ENCODE measurements at regions not wholly inside any gene's neighbourhood (a gene's known extent, or its start where the extent isn't known, plus 50 kb on each side); places are given as distances from the start of the nearest gene placed in this dataset.

DNA sequence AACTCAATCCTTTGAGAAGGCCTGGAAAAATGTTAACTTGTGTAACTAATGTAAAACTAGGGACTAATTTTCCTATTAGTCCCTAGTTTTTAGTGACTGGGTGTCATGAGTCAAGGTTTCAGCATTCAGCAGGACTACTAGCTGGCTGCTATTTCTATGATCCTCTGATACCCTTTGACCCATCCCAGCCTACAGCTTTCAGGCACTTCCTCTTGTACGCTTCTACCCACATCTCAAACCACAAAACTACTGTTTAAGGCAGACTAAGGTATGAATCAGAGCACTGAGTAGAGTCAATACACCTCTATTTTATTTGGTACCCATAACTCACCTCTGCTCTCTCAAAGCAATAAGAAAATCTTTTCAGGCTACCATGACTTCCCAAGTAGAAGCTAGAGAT lies 809.6 kb downstream of the PDHA2 start:
- TF ChIP-seq GLIS3 (CRISPR knock-in tag; IDR thresholded peaks at IDR 0.05) (no peak), TOX (CRISPR knock-in tag; IDR thresholded peaks at IDR 0.05; ENCODE audit: borderline replicate concordance) (no peak), ZC3H10 (CRISPR knock-in tag; IDR thresholded peaks at IDR 0.05) (no peak), TCF4 (CRISPR knock-in tag; IDR thresholded peaks at IDR 0.05; ENCODE audit: borderline replicate concordance) (no peak), SNAI2 (CRISPR knock-in tag; IDR thresholded peaks at IDR 0.05) (no peak)
- TF ChIP-seq, protein P1, sequence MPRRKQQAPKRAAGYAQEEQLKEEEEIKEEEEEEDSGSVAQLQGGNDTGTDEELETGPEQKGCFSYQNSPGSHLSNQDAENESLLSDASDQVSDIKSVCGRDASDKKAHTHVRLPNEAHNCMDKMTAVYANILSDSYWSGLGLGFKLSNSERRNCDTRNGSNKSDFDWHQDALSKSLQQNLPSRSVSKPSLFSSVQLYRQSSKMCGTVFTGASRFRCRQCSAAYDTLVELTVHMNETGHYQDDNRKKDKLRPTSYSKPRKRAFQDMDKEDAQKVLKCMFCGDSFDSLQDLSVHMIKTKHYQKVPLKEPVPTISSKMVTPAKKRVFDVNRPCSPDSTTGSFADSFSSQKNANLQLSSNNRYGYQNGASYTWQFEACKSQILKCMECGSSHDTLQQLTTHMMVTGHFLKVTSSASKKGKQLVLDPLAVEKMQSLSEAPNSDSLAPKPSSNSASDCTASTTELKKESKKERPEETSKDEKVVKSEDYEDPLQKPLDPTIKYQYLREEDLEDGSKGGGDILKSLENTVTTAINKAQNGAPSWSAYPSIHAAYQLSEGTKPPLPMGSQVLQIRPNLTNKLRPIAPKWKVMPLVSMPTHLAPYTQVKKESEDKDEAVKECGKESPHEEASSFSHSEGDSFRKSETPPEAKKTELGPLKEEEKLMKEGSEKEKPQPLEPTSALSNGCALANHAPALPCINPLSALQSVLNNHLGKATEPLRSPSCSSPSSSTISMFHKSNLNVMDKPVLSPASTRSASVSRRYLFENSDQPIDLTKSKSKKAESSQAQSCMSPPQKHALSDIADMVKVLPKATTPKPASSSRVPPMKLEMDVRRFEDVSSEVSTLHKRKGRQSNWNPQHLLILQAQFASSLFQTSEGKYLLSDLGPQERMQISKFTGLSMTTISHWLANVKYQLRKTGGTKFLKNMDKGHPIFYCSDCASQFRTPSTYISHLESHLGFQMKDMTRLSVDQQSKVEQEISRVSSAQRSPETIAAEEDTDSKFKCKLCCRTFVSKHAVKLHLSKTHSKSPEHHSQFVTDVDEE (CRISPR knock-in tag; IDR thresholded peaks at IDR 0.05): no peak
- TF ChIP-seq, protein P2, sequence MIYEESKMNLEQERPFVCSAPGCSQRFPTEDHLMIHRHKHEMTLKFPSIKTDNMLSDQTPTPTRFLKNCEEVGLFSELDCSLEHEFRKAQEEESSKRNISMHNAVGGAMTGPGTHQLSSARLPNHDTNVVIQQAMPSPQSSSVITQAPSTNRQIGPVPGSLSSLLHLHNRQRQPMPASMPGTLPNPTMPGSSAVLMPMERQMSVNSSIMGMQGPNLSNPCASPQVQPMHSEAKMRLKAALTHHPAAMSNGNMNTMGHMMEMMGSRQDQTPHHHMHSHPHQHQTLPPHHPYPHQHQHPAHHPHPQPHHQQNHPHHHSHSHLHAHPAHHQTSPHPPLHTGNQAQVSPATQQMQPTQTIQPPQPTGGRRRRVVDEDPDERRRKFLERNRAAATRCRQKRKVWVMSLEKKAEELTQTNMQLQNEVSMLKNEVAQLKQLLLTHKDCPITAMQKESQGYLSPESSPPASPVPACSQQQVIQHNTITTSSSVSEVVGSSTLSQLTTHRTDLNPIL (CRISPR knock-in tag; IDR thresholded peaks at IDR 0.05; ENCODE audit: low read depth): no peak
- TF ChIP-seq, protein P3, sequence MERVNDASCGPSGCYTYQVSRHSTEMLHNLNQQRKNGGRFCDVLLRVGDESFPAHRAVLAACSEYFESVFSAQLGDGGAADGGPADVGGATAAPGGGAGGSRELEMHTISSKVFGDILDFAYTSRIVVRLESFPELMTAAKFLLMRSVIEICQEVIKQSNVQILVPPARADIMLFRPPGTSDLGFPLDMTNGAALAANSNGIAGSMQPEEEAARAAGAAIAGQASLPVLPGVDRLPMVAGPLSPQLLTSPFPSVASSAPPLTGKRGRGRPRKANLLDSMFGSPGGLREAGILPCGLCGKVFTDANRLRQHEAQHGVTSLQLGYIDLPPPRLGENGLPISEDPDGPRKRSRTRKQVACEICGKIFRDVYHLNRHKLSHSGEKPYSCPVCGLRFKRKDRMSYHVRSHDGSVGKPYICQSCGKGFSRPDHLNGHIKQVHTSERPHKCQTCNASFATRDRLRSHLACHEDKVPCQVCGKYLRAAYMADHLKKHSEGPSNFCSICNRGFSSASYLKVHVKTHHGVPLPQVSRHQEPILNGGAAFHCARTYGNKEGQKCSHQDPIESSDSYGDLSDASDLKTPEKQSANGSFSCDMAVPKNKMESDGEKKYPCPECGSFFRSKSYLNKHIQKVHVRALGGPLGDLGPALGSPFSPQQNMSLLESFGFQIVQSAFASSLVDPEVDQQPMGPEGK (CRISPR knock-in tag; IDR thresholded peaks at IDR 0.05; ENCODE audit: borderline replicate concordance): no peak
- ATAC-seq: no peak

DNA sequence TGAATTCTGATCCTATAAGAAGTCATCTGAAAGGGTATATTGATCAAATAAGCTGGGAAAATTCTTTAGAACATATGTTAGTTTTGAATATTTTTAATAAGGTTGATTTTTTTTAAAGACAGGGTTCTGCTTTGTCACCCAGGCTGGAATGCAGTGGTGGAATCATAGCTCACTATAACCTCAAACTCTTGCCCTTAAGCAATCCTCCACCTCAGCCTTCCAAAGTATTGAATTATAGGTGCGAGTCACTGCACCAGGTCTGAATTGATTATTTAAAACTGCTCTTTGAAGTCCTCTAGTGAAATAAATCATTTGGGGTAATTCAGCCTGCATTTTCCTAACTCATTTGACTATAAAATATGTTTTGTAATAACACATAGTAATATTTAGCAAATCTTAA lies 812.3 kb downstream of the PDHA2 start:
- ATAC-seq: no peak
- TF ChIP-seq OSR1 (CRISPR knock-in tag; IDR thresholded peaks at IDR 0.05) (no peak), ZNF70 (CRISPR knock-in tag; IDR thresholded peaks at IDR 0.05) (no peak), GLIS3 (CRISPR knock-in tag; IDR thresholded peaks at IDR 0.05) (no peak), PPARA (CRISPR knock-in tag; IDR thresholded peaks at IDR 0.05; ENCODE audit: borderline replicate concordance) (no peak), ZC3H10 (CRISPR knock-in tag; IDR thresholded peaks at IDR 0.05) (no peak), ARNTL (CRISPR knock-in tag; IDR thresholded peaks at IDR 0.05; ENCODE audit: borderline replicate concordance, low read depth) (no peak), ZNF8 (CRISPR knock-in tag; IDR thresholded peaks at IDR 0.05) (no peak), ZFP30 (CRISPR knock-in tag; IDR thresholded peaks at IDR 0.05) (no peak), CSDC2 (CRISPR knock-in tag; IDR thresholded peaks at IDR 0.05) (no peak), SNAI2 (CRISPR knock-in tag; IDR thresholded peaks at IDR 0.05) (no peak), ESRRG (CRISPR knock-in tag; IDR thresholded peaks at IDR 0.05) (no peak), TCF4 (CRISPR knock-in tag; IDR thresholded peaks at IDR 0.05; ENCODE audit: borderline replicate concordance) (no peak), ISL1 (CRISPR knock-in tag; IDR thresholded peaks at IDR 0.05) (no peak), RARB (CRISPR knock-in tag; IDR thresholded peaks at IDR 0.05) (no peak)
- TF ChIP-seq, protein P1 (CRISPR knock-in tag; IDR thresholded peaks at IDR 0.05): no peak
- TF ChIP-seq, protein P4, sequence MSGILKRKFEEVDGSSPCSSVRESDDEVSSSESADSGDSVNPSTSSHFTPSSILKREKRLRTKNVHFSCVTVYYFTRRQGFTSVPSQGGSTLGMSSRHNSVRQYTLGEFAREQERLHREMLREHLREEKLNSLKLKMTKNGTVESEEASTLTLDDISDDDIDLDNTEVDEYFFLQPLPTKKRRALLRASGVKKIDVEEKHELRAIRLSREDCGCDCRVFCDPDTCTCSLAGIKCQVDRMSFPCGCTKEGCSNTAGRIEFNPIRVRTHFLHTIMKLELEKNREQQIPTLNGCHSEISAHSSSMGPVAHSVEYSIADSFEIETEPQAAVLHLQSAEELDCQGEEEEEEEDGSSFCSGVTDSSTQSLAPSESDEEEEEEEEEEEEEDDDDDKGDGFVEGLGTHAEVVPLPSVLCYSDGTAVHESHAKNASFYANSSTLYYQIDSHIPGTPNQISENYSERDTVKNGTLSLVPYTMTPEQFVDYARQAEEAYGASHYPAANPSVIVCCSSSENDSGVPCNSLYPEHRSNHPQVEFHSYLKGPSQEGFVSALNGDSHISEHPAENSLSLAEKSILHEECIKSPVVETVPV (CRISPR knock-in tag; IDR thresholded peaks at IDR 0.05): no peak
- TF ChIP-seq, protein P2 (CRISPR knock-in tag; IDR thresholded peaks at IDR 0.05; ENCODE audit: low read depth): no peak
- TF ChIP-seq, protein P3 (CRISPR knock-in tag; IDR thresholded peaks at IDR 0.05; ENCODE audit: borderline replicate concordance): no peak
